ENCODE measurements at regions not wholly inside any gene's neighbourhood (a gene's known extent, or its start where the extent isn't known, plus 50 kb on each side); places are given as distances from the start of the nearest gene placed in this dataset.

DNA sequence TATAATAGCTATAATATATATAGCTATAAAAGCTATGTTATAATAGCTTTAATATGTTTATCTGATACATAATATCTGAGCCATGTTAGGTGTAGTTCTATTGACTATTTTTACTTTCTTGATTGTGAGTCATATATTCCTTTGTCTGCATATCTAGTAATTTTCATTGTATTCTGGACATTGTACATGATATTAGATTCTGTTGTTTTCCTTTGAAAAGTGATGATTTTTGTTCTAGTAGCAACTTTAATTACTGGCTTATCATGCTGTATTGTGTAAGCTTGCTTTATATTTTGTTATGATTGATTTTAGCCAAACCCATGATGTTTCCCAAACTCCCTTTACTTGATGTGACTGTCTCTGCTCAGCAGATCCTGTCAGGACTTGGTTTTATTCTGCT is 125.7 kb upstream of the TCF4 start:
- no peak overlapping the region for H3K27ac ChIP-seq (ENCODE audit: low read depth, low read length)
- H2AFZ ChIP-seq (ENCODE audit: low read depth, low read length), result no peak overlapping the region
- no peaks in the 10 kb centered on the region for H3K27me3 Mint-ChIP-seq (ENCODE audit: low read depth, unreplicated experiment)
- H3K4me2 ChIP-seq (ENCODE audit: low read length), result no peak overlapping the region
- peaks cover 5% of the 10 kb centered on the region for H3K9me3 Mint-ChIP-seq (ENCODE audit: unreplicated experiment)
- no peak overlapping the region for H3K4me3 ChIP-seq (ENCODE audit: insufficient read depth, low read depth, low read length)
- H3K36me3 ChIP-seq (ENCODE audit: insufficient read depth, low read length), result no peaks in the 10 kb centered on the region
- FAIRE-seq (no peak), DNase-seq (ENCODE audit: low read depth) (no peak)
- no peak overlapping the region for H3K4me3 Mint-ChIP-seq (ENCODE audit: unreplicated experiment)
- no peaks in the 10 kb centered on the region for H3K4me1 ChIP-seq (ENCODE audit: insufficient read depth, low read length)
- TF ChIP-seq EZH2 (IDR thresholded peaks at IDR 0.05; ENCODE audit: insufficient read depth, low read length) (no peak), CTCF (IDR thresholded peaks at IDR 0.05; ENCODE audit: insufficient read depth, low read depth, low read length) (no peak)
- H3K27me3 ChIP-seq (ENCODE audit: insufficient read depth, low read length), result no peaks in the 10 kb centered on the region
- no peak overlapping the region for H3K9ac ChIP-seq (ENCODE audit: low read length)
- H3K9me3 ChIP-seq (ENCODE audit: insufficient read depth, low read depth, low read length), result peaks cover 4% of the 10 kb centered on the region
- no peaks in the 10 kb centered on the region for H4K20me1 ChIP-seq (ENCODE audit: insufficient read depth, low read length)
- no peaks in the 10 kb centered on the region for H3K36me3 Mint-ChIP-seq (ENCODE audit: low read depth, unreplicated experiment)
- H3K4me1 Mint-ChIP-seq (ENCODE audit: low read depth, unreplicated experiment), result no peaks in the 10 kb centered on the region
- H3K27ac Mint-ChIP-seq (ENCODE audit: unreplicated experiment), result no peak overlapping the region
- no peaks in the 10 kb centered on the region for H3K79me2 ChIP-seq (ENCODE audit: insufficient read depth, low read length)

DNA sequence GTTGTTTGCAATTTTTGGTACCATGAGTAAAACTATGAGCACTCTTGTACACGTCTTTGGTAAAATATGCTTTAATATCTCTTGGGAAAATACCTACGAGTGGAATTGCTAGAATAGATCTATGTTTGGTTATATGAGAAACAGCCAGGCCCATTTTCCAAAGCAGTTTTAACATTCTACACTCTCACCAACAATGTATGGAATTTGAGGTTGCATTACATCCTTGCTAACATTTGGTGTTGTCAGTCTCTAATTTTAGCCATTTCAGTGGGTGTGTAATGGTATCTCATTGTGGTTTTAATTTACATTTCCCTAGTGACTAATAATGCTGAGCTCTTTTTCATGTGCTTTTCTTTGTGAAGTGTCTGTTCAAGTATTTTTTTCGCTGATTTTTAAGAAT is 118.9 kb upstream of the TCF4 start:
- Histone ChIP-seq H3K9me3 (ENCODE audit: insufficient read depth, low read depth, low read length) (no peaks in the 10 kb centered on the region), H3K27ac (ENCODE audit: low read depth, low read length) (peak overlapping the region; percentile 2), H2AFZ (ENCODE audit: low read depth, low read length) (no peak overlapping the region), H3K4me2 (ENCODE audit: low read length) (no peak overlapping the region), H3K79me2 (ENCODE audit: insufficient read depth, low read length) (no peaks in the 10 kb centered on the region), H3K4me3 (ENCODE audit: insufficient read depth, low read depth, low read length) (no peak overlapping the region), H3K9ac (ENCODE audit: low read length) (no peak overlapping the region), H3K4me1 (ENCODE audit: insufficient read depth, low read length) (no peaks in the 10 kb centered on the region), H3K27me3 (ENCODE audit: insufficient read depth, low read length) (no peaks in the 10 kb centered on the region), H3K36me3 (ENCODE audit: insufficient read depth, low read length) (no peaks in the 10 kb centered on the region), H4K20me1 (ENCODE audit: insufficient read depth, low read length) (no peaks in the 10 kb centered on the region)
- no peaks in the 10 kb centered on the region for H3K27me3 Mint-ChIP-seq (ENCODE audit: low read depth, unreplicated experiment)
- no peak for TF ChIP-seq CTCF (IDR thresholded peaks at IDR 0.05; ENCODE audit: insufficient read depth, low read depth, low read length)
- TF ChIP-seq EZH2 (IDR thresholded peaks at IDR 0.05; ENCODE audit: insufficient read depth, low read length), result no peak
- peaks cover 3% of the 10 kb centered on the region for H3K9me3 Mint-ChIP-seq (ENCODE audit: unreplicated experiment)
- H3K36me3 Mint-ChIP-seq (ENCODE audit: low read depth, unreplicated experiment), result no peaks in the 10 kb centered on the region
- DNase-seq (ENCODE audit: low read depth), result peak; percentile 84
- H3K4me3 Mint-ChIP-seq (ENCODE audit: unreplicated experiment), result no peak overlapping the region
- peak; percentile 89 for FAIRE-seq
- H3K4me1 Mint-ChIP-seq (ENCODE audit: low read depth, unreplicated experiment), result peaks cover 5% of the 10 kb centered on the region
- H3K27ac Mint-ChIP-seq (ENCODE audit: unreplicated experiment), result peak overlapping the region; percentile 13

DNA sequence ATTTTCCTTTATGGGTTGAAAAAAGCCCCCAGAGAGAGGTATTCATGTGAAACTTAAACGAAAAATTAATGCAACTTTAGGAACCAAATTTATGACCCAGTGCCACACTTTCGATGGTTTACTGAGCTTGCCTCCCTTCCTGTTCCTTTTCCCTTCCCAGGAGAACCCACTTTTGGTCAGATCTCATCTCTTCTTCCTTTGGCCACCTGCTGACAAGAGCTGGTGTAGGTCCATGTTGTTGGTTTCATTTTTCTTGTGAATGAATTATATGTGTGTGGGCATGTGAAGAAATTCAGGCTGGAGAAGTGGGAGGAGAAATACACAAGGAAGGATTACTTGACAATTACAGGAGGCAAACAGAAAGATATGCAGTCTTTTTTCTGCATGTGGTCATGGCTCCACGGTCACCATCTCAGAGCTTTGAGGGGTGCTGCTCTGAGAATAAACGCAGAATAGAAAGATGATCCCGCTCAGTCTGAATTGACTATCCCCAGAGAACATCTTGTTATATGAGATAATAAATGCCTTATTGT is 111.3 kb upstream of the TCF4 start:
- Mint-ChIP-seq H3K4me1 (ENCODE audit: low read depth, unreplicated experiment) (peaks cover 8% of the 10 kb centered on the region), H3K9me3 (ENCODE audit: unreplicated experiment) (peaks cover 3% of the 10 kb centered on the region), H3K27ac (ENCODE audit: unreplicated experiment) (no peak overlapping the region), H3K4me3 (ENCODE audit: unreplicated experiment) (no peak overlapping the region), H3K36me3 (ENCODE audit: low read depth, unreplicated experiment) (no peaks in the 10 kb centered on the region), H3K27me3 (ENCODE audit: low read depth, unreplicated experiment) (no peaks in the 10 kb centered on the region)
- DNase-seq (ENCODE audit: low read depth), result no peak
- no peak for FAIRE-seq
- no peaks in the 10 kb centered on the region for H3K9me3 ChIP-seq (ENCODE audit: insufficient read depth, low read depth, low read length)
- no peaks in the 10 kb centered on the region for H3K4me1 ChIP-seq (ENCODE audit: insufficient read depth, low read length)
- H4K20me1 ChIP-seq (ENCODE audit: insufficient read depth, low read length), result no peaks in the 10 kb centered on the region
- H3K27ac ChIP-seq (ENCODE audit: low read depth, low read length), result no peak overlapping the region
- no peak overlapping the region for H3K9ac ChIP-seq (ENCODE audit: low read length)
- no peak overlapping the region for H3K4me3 ChIP-seq (ENCODE audit: insufficient read depth, low read depth, low read length)
- no peak for TF ChIP-seq CTCF (IDR thresholded peaks at IDR 0.05; ENCODE audit: insufficient read depth, low read depth, low read length)
- no peak for TF ChIP-seq EZH2 (IDR thresholded peaks at IDR 0.05; ENCODE audit: insufficient read depth, low read length)
- no peaks in the 10 kb centered on the region for H3K79me2 ChIP-seq (ENCODE audit: insufficient read depth, low read length)
- H3K36me3 ChIP-seq (ENCODE audit: insufficient read depth, low read length), result no peaks in the 10 kb centered on the region
- no peak overlapping the region for H3K4me2 ChIP-seq (ENCODE audit: low read length)
- H2AFZ ChIP-seq (ENCODE audit: low read depth, low read length), result no peak overlapping the region
- H3K27me3 ChIP-seq (ENCODE audit: insufficient read depth, low read length), result no peaks in the 10 kb centered on the region
